ENCODE measurements at regions not wholly inside any gene's neighbourhood (a gene's known extent, or its start where the extent isn't known, plus 50 kb on each side); places are given as distances from the start of the nearest gene placed in this dataset.

GRCh38 chr19:56986386-56986785 is 133.4 kb upstream of the USP29 start:
- no peak overlapping the region for H3K4me3 ChIP-seq (replicated peaks; ENCODE audit: low read depth, low read length)
- no peak for TF ChIP-seq CTCF (IDR thresholded peaks at IDR 0.05; ENCODE audit: low read depth, low read length, missing control alignments)
- no peak for DNase-seq (ENCODE audit: extremely low read depth, low read depth)

- no peak for TF ChIP-seq CTCF (IDR thresholded peaks at IDR 0.05; ENCODE audit: low read depth, low read length, missing control alignments)
- no peak for DNase-seq (ENCODE audit: extremely low read depth, low read depth)
- H3K4me3 ChIP-seq (replicated peaks; ENCODE audit: low read depth, low read length): no peak overlapping the region
These were observed 132.6 kb upstream of the USP29 start for GRCh38 chr19:56987184-56987583.

- no peak for DNase-seq (ENCODE audit: extremely low read depth, low read depth)
- H3K4me3 ChIP-seq (replicated peaks; ENCODE audit: low read depth, low read length): no peak overlapping the region
- TF ChIP-seq CTCF (IDR thresholded peaks at IDR 0.05; ENCODE audit: low read depth, low read length, missing control alignments): no peak
These were observed 131.5 kb upstream of the USP29 start for GRCh38 chr19:56988299-56988698.

GRCh38 chr19:56991912-56992311 is 127.9 kb upstream of the USP29 start:
- no peak for TF ChIP-seq CTCF (IDR thresholded peaks at IDR 0.05; ENCODE audit: low read depth, low read length, missing control alignments)
- DNase-seq (ENCODE audit: extremely low read depth, low read depth): no peak
- no peak overlapping the region for H3K4me3 ChIP-seq (replicated peaks; ENCODE audit: low read depth, low read length)

- DNase-seq (ENCODE audit: extremely low read depth, low read depth): no peak
- H3K4me3 ChIP-seq (replicated peaks; ENCODE audit: low read depth, low read length): no peak overlapping the region
- no peak for TF ChIP-seq CTCF (IDR thresholded peaks at IDR 0.05; ENCODE audit: low read depth, low read length, missing control alignments)
These were observed 125.9 kb upstream of the USP29 start for GRCh38 chr19:56993851-56994250.

- no peak overlapping the region for H3K4me3 ChIP-seq (replicated peaks; ENCODE audit: low read depth, low read length)
- DNase-seq (ENCODE audit: extremely low read depth, low read depth): no peak
- TF ChIP-seq CTCF (IDR thresholded peaks at IDR 0.05; ENCODE audit: low read depth, low read length, missing control alignments): no peak
These were observed 125.4 kb upstream of the USP29 start for GRCh38 chr19:56994251-56995017.

- TF ChIP-seq CTCF (IDR thresholded peaks at IDR 0.05; ENCODE audit: low read depth, low read length, missing control alignments): no peak
- DNase-seq (ENCODE audit: extremely low read depth, low read depth): no peak
These were observed 124.5 kb upstream of the USP29 start for GRCh38 chr19:56995303-56995702.

More at GRCh38 chr19:56995303-56995702, 124.5 kb upstream of the USP29 start:
- no peak overlapping the region for H3K4me3 ChIP-seq (replicated peaks; ENCODE audit: low read depth, low read length)

Data from HFF-Myc (cell line).